SU-DHL-6 (cell line): ENCODE measurements at regions not wholly inside any gene's neighbourhood (a gene's known extent, or its start where the extent isn't known, plus 50 kb on each side); places are given as distances from the start of the nearest gene placed in this dataset.

Experiments
- CTCF ChIP-seq: fragments of 200-600 bp; sonication (generic); IDR thresholded peaks from one replicate; pipeline ENCODE4 v1.5.1; 2017; ENCODE audit warnings: antibody characterized with exemption, mild to moderate bottlenecking, low read length, moderate library complexity; ENCODE audit not compliant: insufficient read depth, poor library complexity, severe bottlenecking
- EZH2phosphoT487 ChIP-seq: fragments of 200-600 bp; sonication (generic), shearing (Covaris generic); conservative IDR thresholded peaks from 2 replicates; pipeline ENCODE4 v1.6.1; 2018; ENCODE audit warnings: mild to moderate bottlenecking, antibody characterized with exemption, low read length, moderate library complexity, mixed read lengths

GRCh38 chr11:38456371-38456770 lies 1858.3 kb upstream of the RAG2 start:
- no peak for TF ChIP-seq CTCF
- no peak for TF ChIP-seq EZH2phosphoT487
